Heart right ventricle (tissue), 16 donors: ENCODE measurements at regions not wholly inside any gene's neighbourhood (a gene's known extent, or its start where the extent isn't known, plus 50 kb on each side); places are given as distances from the start of the nearest gene placed in this dataset.

Experiments used
- ATAC-seq, 8 donors: fragments of 200-7000 bp; cut with Tn5 transposase; one replicate each; pipeline ENCODE4 v1.9.1; 2020; ENCODE audit warnings: mild to moderate bottlenecking in 8 of 8, moderate library complexity in 8 of 8, moderate number of reproducible peaks in 1 of 8
- DNase-seq, 2 donors: peaks; one replicate each; pipeline ENCODE4 v3.0.0-alpha.2; 2020
- H3K27ac ChIP-seq, 10 donors: fragments of 200-600 bp; sonication (generic) in 2 of 10; one replicate each; pipeline versions ENCODE4 v1.5.0 to v1.8.0; 2020 to 2022; ENCODE audit warnings: mild to moderate bottlenecking in 3 of 10
- H3K27me3 ChIP-seq, 7 donors: fragments of 200-600 bp; one replicate each; pipeline ENCODE4 v1.8.0; 2021 to 2022; ENCODE audit warnings: mild to moderate bottlenecking in 2 of 7
- H3K36me3 ChIP-seq, 9 donors: fragments of 200-600 bp; sonication (generic) in 1 of 9; one replicate each; pipeline versions ENCODE4 v1.5.0 to v1.8.0; 2020 to 2022; ENCODE audit warnings: mild to moderate bottlenecking in 2 of 9
- H3K4me1 ChIP-seq, 9 donors: fragments of 200-600 bp; sonication (generic) in 1 of 9; one replicate each; pipeline versions ENCODE4 v1.5.0 to v1.8.0; 2020 to 2022; ENCODE audit warnings: mild to moderate bottlenecking in 4 of 9
- H3K4me3 ChIP-seq, 10 donors: fragments of 200-600 bp; sonication (generic) in 2 of 10; one replicate each; pipeline versions ENCODE4 v1.5.0 to v1.8.0; 2020 to 2022; ENCODE audit warnings: mild to moderate bottlenecking in 7 of 10, moderate library complexity in 2 of 10
- H3K9me3 ChIP-seq, 11 donors: fragments of 200-600 bp in 10 of 11; sonication (generic) in 2 of 11; one replicate each; pipeline versions ENCODE4 v1.5.0 to v1.8.0; 2013 to 2022; ENCODE audit warnings: mild to moderate bottlenecking in 2 of 11, control low read depth in 1 of 11, moderate library complexity in 1 of 11
- CTCF ChIP-seq, 9 donors: fragments of 200-600 bp; sonication (generic) in 2 of 9; IDR thresholded peaks; one replicate each; pipeline versions ENCODE4 v1.5.0 to v1.8.0; 2021 to 2022; ENCODE audit warnings: antibody characterized with exemption in 9 of 9, mild to moderate bottlenecking in 5 of 9, moderate library complexity in 1 of 9
- WGBS, 2 donors: extraction: QIAGEN DNeasy Blood & Tissue Kit; methylation state at CpG; one replicate each; pipeline ENCODE4 v1.1.7; 2013; ENCODE audit warnings: inconsistent platforms in 1 of 2; 5-methylcytosine and 5-hydroxymethylcytosine counted together
- intact Hi-C, 10 donors: fragments of 100-400 bp; cut with DNase I; formaldehyde crosslinking; loops; one replicate each; pipeline versions ENCODE4 v1.11.1 to v1.14.2; 2022
- donor health status: Arrhythmogenic right ventricular cardiomyopathy.
- donor health status: ischemic (EF 13 %, LVEDD 7.1; RV severe dilation, severe dysfunction).
- donor health status: healthy with polysubstance abuse.
- donor health status: DM: no; HTN: yes; CAD: no.
- donor health status: DM: no; HTN: no; CAD: no.
- donor health status: ischemic (EF 25% LVEDD 6.9; RV normal size, moderate dysfunction).
- donor health status: ischemic (EF 25% LVEDD 5.7; RV mildly dilated, moderate dysfunction).
- donor health status: healthy.
- donor health status: DM: yes; HTN: yes; CAD: no.
- donor health status: Ischemic cardiomyopathy.
- donor health status: ischemic (EF 35%, LVEDD 5.7; RV mildly dilated, moderate dysfunction).
- donor health status: nonischemic (EF 11% LVEDD 7.7; RV severe dilation, severe dysfunction).
- donor health status: DM: yes; HTN: yes; CAD: no.
- donor health status: PGD.
- donor health status: ischemic (EF 29% LVEDD 5.4; RV normal size, mild dysfunction).
- donor health status: nonischemic (EF 23%, LVEDD 6.1; RV moderate dilation, normal function).

- Histone ChIP-seq H3K27me3 (no peaks in the 10 kb centered on the region), H3K4me1 (no peaks in the 10 kb centered on the region), H3K4me3 (no peak overlapping the region), H3K9me3 (no peaks in the 10 kb centered on the region), H3K27ac (no peak overlapping the region), H3K36me3 (no peaks in the 10 kb centered on the region)
- TF ChIP-seq CTCF (IDR thresholded peaks at IDR 0.05) = no peak
- intact Hi-C loops = no loop called here
- no peak for DNase-seq
- WGBS, 2 donors = 51 to 56% methylated on average over 3 of the region's 3 CpGs
- ATAC-seq = no peak
Observed at GRCh38 chr13:57353831-57354230, 186.8 kb downstream of the PRR20E start.

- DNase-seq = no peak
- 55 to 70% methylated on average over 2 of the region's 2 CpGs for WGBS, 2 donors
- H3K4me3 ChIP-seq = no peak overlapping the region
- H3K4me1 ChIP-seq = no peaks in the 10 kb centered on the region
- H3K9me3 ChIP-seq = no peaks in the 10 kb centered on the region
- no peaks in the 10 kb centered on the region for H3K27me3 ChIP-seq
- ATAC-seq = no peak
- H3K36me3 ChIP-seq = no peaks in the 10 kb centered on the region
- H3K27ac ChIP-seq = no peak overlapping the region
- no peak for TF ChIP-seq CTCF (IDR thresholded peaks at IDR 0.05)
- intact Hi-C loops = no loop called here
Observed at GRCh38 chr13:57375876-57376275, 208.9 kb downstream of the PRR20E start.

- Histone ChIP-seq H3K9me3 (peaks cover 0 to 24% (median 0%) of the 10 kb centered on the region in 11 donors), H3K27me3 (no peaks in the 10 kb centered on the region), H3K36me3 (no peaks in the 10 kb centered on the region), H3K4me3 (no peak overlapping the region), H3K27ac (no peak overlapping the region), H3K4me1 (no peaks in the 10 kb centered on the region)
- WGBS, 2 donors = 86 to 90% methylated on average over 2 of the region's 2 CpGs
- intact Hi-C loops = no loop called here
- ATAC-seq (no peak), DNase-seq (no peak)
- no peak for TF ChIP-seq CTCF (IDR thresholded peaks at IDR 0.05)
Observed at GRCh38 chr13:57408312-57408711, 223.2 kb upstream of the PCDH17 start.

- no peak for TF ChIP-seq CTCF (IDR thresholded peaks at IDR 0.05)
Observed at GRCh38 chr13:57409121-57409520, 222.4 kb upstream of the PCDH17 start.

GRCh38 chr13:57409656-57410055 lies 221.9 kb upstream of the PCDH17 start:
- ATAC-seq = no peak
- H3K4me1 ChIP-seq = no peaks in the 10 kb centered on the region
- intact Hi-C loops = no loop called here
- WGBS, 2 donors = 90 to 100% methylated on average over 1 of the region's 1 CpG
- H3K9me3 ChIP-seq = peaks cover 0 to 24% (median 0%) of the 10 kb centered on the region in 11 donors
- no peak overlapping the region for H3K27ac ChIP-seq
- no peaks in the 10 kb centered on the region for H3K36me3 ChIP-seq
- TF ChIP-seq CTCF (IDR thresholded peaks at IDR 0.05) = no peak
- H3K4me3 ChIP-seq = no peak overlapping the region
- no peaks in the 10 kb centered on the region for H3K27me3 ChIP-seq
- DNase-seq = no peak

More at GRCh38 chr13:57409121-57409520, 222.4 kb upstream of the PCDH17 start:
- no peak for ATAC-seq
- H3K27me3 ChIP-seq = no peaks in the 10 kb centered on the region
- no peaks in the 10 kb centered on the region for H3K36me3 ChIP-seq
- H3K9me3 ChIP-seq = peaks cover 0 to 24% (median 0%) of the 10 kb centered on the region in 11 donors
- H3K4me1 ChIP-seq = no peaks in the 10 kb centered on the region
- no peak overlapping the region for H3K27ac ChIP-seq
- no peak for DNase-seq
- H3K4me3 ChIP-seq = no peak overlapping the region
- intact Hi-C loops = no loop called here
